ENCODE measurements at regions not wholly inside any gene's neighbourhood (a gene's known extent, or its start where the extent isn't known, plus 50 kb on each side); places are given as distances from the start of the nearest gene placed in this dataset.

- H3K27me3 ChIP-seq (replicated peaks; ENCODE audit: insufficient read depth): no peaks in the 10 kb centered on the region
- DNase-seq (ENCODE audit: low spot score): no peak
- H3K27ac ChIP-seq: no peak overlapping the region
- H3K4me1 ChIP-seq (replicated peaks): no peaks in the 10 kb centered on the region
- no peaks in the 10 kb centered on the region for H3K36me3 ChIP-seq
- WGBS: 84% methylated on average over 11 of the region's 11 CpGs
- no peak overlapping the region for H3K4me3 ChIP-seq
- no peak for TF ChIP-seq POLR2AphosphoS5 (IDR thresholded peaks at IDR 0.05)
- no peak for TF ChIP-seq CTCF (IDR thresholded peaks at IDR 0.05)
- no peak for TF ChIP-seq POLR2A (IDR thresholded peaks at IDR 0.05)
- no peaks in the 10 kb centered on the region for H3K9me3 ChIP-seq
- intact Hi-C loops (cut with DNase I): no loop called here
These were observed 75.0 kb upstream of the WNT7A start for GRCh38 chr3:13954741-13955483.

GRCh38 chr3:13954266-13954665 is 74.4 kb upstream of the WNT7A start:
- TF ChIP-seq POLR2A (IDR thresholded peaks at IDR 0.05): no peak
- TF ChIP-seq CTCF (IDR thresholded peaks at IDR 0.05): no peak
- TF ChIP-seq POLR2AphosphoS5 (IDR thresholded peaks at IDR 0.05): no peak
- WGBS: 81% methylated on average over 4 of the region's 4 CpGs

DNA sequence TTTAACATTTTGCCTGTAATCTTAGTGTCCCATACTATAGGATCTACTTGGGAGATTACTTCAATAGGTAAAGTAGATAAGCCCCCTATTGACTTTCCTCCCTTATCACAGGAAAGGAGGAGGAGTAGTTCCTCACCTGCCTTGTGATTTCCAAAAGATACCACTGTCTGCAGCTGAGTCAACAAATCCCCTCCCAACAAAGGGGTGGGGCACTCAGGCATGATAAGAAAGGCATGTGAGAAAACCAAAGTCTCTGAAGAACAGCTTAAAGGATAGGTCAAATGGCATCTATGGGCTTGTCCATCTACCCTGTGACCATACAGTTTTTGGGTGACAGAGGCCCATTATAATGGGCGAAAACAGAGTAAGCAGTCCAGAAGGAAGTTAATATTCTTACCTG is 71.3 kb upstream of the WNT7A start:
- TF ChIP-seq POLR2AphosphoS5 (IDR thresholded peaks at IDR 0.05): no peak
- no peak for TF ChIP-seq CTCF (IDR thresholded peaks at IDR 0.05)
- no peak for TF ChIP-seq POLR2A (IDR thresholded peaks at IDR 0.05)
- Histone ChIP-seq H3K4me1 (replicated peaks) (no peaks in the 10 kb centered on the region), H3K4me3 (no peak overlapping the region), H3K27ac (no peak overlapping the region), H3K9me3 (no peaks in the 10 kb centered on the region), H3K36me3 (no peaks in the 10 kb centered on the region), H3K27me3 (replicated peaks; ENCODE audit: insufficient read depth) (no peaks in the 10 kb centered on the region)
- WGBS: 90% methylated on average over 1 of the region's 1 CpG
- intact Hi-C loops (cut with DNase I): no loop called here
- no peak for DNase-seq (ENCODE audit: low spot score)

More at GRCh38 chr3:13954266-13954665, 74.4 kb upstream of the WNT7A start:
- Histone ChIP-seq H3K4me1 (replicated peaks) (no peaks in the 10 kb centered on the region), H3K36me3 (no peaks in the 10 kb centered on the region), H3K27ac (no peak overlapping the region), H3K9me3 (no peaks in the 10 kb centered on the region), H3K4me3 (no peak overlapping the region), H3K27me3 (replicated peaks; ENCODE audit: insufficient read depth) (no peaks in the 10 kb centered on the region)
- intact Hi-C loops (cut with DNase I): no loop called here
- DNase-seq (ENCODE audit: low spot score): no peak

DNA sequence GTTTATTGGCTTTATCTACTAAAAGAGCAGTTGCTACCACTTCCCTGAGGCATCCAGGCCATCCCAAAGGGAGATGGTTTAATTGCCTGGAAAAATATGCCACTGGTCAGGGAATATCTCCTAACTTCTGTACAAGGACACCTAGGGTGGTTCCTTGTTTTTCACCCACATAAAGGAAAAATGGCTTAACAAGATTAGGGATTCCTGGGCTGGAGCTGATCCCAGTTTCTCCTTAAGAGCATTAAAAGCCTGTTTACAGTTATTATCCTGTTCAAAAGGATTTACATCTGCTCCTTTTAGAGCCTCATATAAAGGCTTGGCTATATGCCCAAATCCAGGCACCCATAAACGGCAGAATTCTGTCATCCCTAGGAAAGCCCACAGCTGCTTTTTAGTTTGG is 70.2 kb upstream of the WNT7A start:
- 7% methylated on average over 1 of the region's 1 CpG for WGBS
- H3K9me3 ChIP-seq: no peaks in the 10 kb centered on the region
- no peaks in the 10 kb centered on the region for H3K36me3 ChIP-seq
- no peak for DNase-seq (ENCODE audit: low spot score)
- no peak overlapping the region for H3K27ac ChIP-seq
- no peak overlapping the region for H3K4me3 ChIP-seq
- TF ChIP-seq CTCF (IDR thresholded peaks at IDR 0.05): no peak
- no peak for TF ChIP-seq POLR2AphosphoS5 (IDR thresholded peaks at IDR 0.05)
- TF ChIP-seq POLR2A (IDR thresholded peaks at IDR 0.05): no peak
- no peaks in the 10 kb centered on the region for H3K4me1 ChIP-seq (replicated peaks)
- intact Hi-C loops (cut with DNase I): no loop called here
- no peaks in the 10 kb centered on the region for H3K27me3 ChIP-seq (replicated peaks; ENCODE audit: insufficient read depth)

GRCh38 chr3:13947912-13948311 is 68.0 kb upstream of the WNT7A start:
- intact Hi-C loops (cut with DNase I): no loop called here
- H3K36me3 ChIP-seq: no peaks in the 10 kb centered on the region
- H3K27ac ChIP-seq: no peak overlapping the region
- no peaks in the 10 kb centered on the region for H3K9me3 ChIP-seq
- TF ChIP-seq POLR2A (IDR thresholded peaks at IDR 0.05) (no peak), CTCF (IDR thresholded peaks at IDR 0.05) (no peak), POLR2AphosphoS5 (IDR thresholded peaks at IDR 0.05) (no peak)
- no peaks in the 10 kb centered on the region for H3K4me1 ChIP-seq (replicated peaks)
- H3K27me3 ChIP-seq (replicated peaks; ENCODE audit: insufficient read depth): no peaks in the 10 kb centered on the region
- WGBS: 24% methylated on average over 8 of the region's 8 CpGs
- DNase-seq (ENCODE audit: low spot score): no peak
- no peak overlapping the region for H3K4me3 ChIP-seq
